Stimulated activated CD8-positive, alpha-beta memory T cell treated with anti-CD3 and anti-CD28 coated beads, Interleukin-4, amount 100 ng/mL, for 4 hours (primary cell): ENCODE measurements at regions not wholly inside any gene's neighbourhood (a gene's known extent, or its start where the extent isn't known, plus 50 kb on each side); places are given as distances from the start of the nearest gene placed in this dataset.

Source experiments
- DNase-seq, 2 donors: peaks; one replicate each; pipeline ENCODE4 v3.0.0-alpha.2; 2020; ENCODE audit warnings: low read depth in 2 of 2, low spot score in 1 of 2

DNA sequence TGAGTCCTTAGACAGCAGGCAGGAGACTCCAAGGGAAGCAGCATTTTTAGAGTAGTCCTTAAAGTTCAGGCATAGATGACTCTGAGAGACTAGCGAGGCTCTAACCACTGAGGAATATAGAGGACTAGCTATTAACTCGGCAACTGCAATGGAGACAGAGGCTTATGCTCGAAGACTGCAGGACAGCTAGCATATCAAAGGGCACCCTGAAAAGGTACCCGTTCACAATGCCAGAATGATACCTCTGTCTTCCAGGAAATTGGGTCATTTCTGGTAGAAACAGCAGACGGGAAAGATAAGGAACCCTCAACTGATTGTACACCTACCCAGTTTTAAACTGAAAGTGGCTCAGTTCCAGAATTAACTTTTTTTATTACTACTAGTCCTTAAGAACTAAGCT lies 1204.0 kb upstream of the ZEB2 start:
- no peak for DNase-seq

DNA sequence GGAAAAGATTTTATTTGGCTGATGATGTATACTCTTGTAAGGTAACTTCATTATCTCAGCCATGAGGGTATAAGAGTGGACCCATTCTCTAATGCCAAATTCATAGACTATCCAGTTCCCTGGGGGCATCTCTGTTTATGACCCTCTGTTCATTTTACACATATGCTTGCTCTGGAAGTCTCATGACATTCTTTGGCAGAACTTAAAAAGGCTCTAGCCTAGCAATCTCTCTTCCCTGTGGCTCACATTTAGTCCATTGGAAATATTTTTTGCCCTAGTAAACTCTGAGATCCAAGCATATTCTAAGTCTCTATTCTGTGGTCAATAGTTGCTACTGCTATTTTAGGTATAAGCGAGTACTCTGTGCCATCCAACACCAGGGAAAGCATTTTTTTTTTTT lies 1201.8 kb upstream of the ZEB2 start:
- no peak for DNase-seq

DNA sequence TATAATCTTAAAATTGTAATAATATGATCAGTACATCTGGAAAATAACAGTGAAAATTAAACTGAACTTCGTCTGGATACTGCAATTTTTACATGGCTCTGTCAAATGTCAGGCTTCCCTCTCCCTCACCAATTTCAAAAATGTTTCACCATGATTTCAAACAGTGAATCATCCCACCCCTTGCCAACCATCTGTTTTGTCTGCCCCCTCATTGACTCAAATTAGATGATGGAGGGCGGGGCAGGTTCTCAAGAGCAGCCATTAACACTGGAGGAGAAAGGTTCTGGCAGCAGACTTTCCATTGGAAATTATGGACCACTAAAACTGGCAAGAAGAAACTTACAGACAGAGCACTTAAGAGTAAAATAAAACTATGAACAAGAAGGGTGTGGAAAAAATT lies 1195.7 kb upstream of the ZEB2 start:
- DNase-seq: no peak

DNA sequence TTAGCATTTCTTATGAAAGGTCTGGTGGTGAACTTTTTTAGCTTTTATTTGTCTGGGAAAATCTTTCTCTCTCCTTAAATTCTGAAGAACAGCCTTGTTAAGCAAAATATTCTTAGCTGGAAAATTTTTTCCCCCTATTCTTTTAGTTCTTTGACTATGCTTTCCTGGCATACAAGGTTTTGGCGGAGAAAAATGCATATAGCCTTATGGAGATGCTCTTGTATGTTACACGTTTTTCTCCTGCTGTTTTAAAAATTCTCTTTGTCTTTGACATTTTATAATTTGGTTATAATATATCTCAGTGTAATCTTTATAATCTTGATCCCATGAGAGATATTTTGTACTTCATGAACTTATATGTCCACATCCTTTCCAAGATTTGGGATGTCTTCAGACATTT lies 1190.4 kb upstream of the ZEB2 start:
- DNase-seq: no peak

DNA sequence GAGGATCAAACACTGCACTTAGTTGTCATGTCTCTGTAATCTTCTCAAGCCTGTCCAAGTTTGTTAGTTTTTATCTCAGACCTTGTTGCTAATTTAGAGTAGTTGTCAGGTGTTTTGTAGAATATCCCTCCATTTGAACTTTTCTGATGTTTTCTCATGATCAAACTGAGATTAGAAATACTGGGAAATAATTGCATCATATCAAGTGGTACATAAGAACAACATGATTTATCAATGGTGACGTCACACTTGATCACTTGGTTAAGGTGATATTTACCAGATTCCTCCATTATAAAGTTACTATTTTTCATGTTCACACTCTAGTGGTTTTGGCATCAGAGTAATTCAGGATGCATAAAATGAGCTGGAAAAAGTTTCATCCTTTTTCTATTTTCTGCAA lies 1182.4 kb upstream of the ZEB2 start:
- no peak for DNase-seq

DNA sequence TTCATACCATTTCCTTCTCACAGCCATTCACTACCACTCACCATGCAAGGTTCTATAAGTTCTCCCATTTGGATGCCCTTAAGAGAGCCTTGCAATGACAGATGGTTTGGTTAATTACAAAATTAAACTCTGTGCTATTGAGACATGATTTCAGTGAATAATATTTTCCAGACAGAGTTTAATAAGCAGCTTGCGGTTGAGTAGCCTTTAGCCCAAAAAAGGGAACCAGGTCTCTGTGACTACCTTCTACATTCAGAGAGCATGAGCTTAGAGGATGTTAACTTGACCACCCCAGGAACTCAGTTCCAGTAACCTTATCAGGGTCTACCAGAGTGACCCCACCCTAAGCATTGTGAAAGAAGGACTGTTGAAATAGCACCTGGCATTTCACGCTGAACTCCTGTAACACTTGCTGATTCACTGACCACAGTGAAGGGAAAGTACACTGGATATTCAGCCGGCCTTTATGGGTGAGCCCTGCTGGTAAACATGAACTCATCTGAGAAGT lies 1173.1 kb upstream of the ZEB2 start:
- no peak for DNase-seq

DNA sequence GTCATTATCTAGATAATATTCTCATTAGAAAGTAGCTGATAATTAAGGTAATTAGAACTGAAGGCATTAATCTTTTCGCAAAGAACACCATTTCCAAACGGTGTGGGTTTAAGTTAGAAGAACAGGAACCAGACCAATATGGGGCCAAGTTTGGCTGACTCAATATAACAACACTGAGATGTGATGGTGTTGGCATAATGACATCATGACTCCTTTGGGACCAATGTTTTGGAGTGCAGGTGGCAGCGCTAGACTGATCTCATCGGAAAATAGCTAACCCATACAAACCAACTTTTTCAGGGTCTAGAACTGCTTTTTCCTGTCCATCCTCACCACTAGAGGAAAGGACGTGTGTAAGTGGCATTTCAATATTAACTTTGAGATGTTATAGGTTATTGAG lies 1171.7 kb upstream of the ZEB2 start:
- no peak for DNase-seq

DNA sequence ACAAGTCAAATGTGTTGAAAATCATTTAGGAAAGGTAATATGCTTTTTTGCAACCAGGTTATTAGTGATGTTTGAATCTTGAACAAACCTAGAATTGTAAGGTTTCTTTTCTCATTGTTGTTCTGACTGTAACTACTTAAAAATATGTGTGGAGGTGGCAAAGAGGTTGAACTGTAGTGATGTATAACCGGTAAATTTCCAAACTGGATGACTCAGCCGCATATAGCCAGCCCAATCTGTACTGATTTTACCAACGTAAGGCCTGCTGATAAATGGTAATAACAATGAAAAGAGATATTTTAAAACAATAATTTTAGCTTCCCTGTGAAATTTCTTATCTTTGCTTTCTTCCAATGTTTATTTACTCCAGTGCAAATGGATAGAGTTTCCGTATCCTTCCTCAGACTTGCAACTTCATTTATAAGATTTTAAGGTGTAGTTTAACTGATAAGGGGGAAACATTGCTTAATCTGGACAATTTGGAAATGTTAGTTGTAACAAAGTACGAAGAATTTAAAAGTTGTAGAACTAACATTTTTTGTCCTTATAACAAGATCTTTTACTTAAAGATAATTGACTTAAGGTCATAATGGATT lies 1170.4 kb upstream of the ZEB2 start:
- no peak for DNase-seq

DNA sequence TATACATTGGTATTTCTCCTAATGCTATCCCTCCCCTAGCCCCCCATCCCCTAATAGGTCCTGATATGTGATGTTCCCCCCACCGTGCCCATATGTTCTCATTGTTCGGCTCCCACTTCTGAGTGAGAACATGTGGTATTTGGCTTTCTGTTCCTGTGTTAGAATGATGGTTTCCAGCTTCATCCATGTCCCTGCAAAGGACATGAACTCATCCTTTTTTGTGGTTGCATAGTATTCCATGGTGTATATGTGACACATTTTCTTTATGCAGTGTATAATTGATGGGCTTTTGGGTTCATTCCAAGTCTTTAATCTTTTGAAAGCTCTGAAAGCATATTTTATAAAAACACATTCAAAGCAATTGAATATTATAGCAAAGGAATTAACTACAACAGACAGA lies 1169.4 kb upstream of the ZEB2 start:
- no peak for DNase-seq

DNA sequence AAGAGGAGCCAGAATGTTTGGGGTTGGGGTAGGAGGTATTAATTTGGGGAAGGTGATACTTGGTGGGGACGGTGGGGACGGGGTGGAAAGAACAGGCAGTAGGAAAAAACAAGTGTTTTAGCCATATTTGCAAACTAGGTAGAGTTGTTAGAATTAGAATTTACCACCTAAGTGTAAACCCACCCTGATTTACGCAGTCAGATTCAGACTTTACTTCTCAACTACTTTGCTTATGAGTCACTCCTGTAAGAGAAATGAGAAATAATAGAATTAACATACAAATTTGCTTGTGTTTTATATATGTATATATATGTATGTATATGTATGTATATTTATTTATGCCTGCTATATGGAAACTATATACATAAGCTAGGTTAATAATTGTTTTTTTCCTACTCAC lies 1168.2 kb upstream of the ZEB2 start:
- no peak for DNase-seq

DNA sequence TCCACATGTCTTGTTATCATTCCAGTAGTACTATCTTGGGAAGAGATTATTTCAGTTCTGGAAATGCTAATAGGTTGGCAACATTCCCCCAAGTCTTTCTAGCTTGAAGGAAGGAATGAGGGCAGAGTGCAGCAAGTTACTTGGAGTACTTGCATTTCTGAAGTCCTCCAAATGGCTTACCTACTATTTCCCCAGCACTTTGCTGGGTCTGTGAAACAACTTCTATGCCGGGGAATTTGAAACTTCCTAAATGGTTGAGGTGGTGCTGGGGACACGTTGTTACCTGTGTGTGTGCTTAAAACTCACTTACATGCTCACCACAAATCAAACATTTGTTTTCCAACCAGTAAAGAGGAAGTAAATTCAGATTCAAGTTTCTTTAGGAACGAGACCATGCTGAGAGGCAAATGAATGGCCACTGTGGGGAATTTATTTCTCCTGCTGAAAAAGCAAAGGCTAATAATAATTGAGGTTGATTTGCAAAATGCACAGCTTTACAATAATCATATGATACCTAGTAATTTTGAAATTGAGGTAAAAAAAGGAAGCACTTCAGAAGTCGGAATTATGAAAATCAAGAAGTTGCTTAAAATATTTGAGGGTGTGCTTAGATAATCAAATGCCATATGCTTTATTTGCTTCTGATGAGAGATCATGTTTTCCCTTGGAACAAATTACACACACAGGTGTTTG lies 1167.7 kb upstream of the ZEB2 start:
- no peak for DNase-seq

DNA sequence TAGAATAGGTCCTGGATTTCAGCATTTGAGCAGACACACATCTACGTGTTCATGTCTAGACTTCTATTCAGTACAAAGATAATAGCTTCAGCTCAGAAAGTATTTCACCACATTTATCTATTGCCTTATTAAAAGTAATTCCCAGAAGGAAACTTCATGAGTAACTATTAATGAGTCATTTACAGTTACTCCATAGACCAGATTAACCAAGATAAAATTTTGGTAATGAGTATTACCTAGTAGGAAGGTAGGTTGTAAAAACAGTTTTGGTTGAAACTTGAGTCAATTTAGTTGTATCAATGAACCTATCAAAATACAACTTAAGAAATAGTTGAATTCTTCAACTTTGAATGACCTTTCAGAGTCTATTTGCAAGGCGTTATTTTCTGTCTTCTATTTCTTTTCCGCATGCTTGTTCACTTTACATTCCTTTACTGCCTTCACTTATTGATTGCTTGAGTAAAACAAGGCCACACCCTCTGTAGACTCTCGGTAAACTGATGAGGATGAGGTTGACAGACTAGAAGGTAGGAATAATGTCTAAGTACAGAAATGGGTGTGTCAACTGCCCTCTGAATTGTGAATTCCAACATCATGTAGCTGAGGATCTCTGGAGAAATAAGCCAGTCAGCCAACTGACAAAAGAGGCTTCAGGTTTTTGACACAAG lies 1165.6 kb upstream of the ZEB2 start:
- no peak for DNase-seq

DNA sequence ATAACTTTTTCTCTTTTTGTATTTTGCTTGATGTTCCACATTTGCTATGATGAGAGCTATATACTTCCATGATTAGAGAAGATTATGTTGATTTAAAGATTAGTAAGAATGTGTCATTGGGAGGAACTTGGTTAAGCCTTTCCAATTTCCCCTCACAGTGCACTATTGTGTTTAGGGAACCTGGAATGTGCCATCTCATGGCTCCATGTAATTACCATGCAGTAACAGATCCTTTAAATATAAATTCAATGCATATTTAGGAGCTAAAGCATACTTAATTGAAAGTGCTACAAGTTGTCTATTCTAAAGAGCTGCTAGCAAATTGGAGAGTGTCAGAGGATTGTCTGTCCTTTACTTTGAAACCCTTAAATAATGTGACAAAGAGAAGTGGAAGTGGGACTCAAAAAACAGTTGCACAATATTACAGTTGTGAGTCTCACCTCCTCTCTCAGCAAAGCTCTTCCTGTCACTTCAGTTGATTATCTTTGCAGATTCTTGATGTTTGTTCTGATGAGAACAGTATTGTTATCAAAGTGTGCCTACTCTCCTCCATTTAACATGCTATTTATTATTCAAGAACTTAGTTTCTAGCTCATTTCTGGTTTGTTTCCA lies 1162.7 kb upstream of the ZEB2 start:
- no peak for DNase-seq

DNA sequence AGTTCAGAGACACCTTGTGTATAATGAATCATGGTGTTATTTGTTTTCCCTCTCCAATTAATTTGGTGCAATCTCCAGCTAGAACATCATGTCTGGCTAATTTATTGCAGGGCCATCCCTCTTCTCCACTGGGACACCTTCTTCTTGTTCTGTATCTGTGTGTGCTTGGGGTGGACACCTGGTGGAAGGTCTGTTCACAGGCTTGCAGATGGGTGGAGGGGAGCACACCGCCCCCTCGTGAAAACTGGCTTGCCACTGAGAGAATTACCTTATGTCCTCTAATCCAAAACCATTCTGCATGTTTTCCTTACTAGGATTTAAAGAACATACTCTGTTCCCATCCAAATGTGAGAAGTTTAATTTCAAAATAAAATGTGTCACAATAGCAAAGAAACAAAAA lies 1160.4 kb upstream of the ZEB2 start:
- no peak for DNase-seq

DNA sequence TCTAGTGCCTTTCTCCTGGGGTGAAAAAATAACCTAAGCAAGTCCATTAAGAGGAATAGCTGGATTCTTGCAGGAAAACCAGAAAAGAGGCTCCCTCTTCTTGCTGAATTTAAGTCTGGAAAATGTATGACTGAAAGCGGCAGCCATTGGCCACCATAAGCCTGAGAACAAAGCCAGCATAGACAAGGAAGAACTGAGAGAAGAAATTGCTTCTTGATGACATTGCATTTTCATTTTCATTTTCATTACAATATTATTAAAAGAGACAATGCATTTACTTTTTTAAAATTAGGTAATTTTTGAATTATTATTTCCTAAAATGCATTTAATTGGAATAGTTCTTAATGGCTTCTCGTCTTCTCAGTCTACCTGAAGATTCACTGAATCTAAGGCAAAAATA lies 1157.5 kb upstream of the ZEB2 start:
- DNase-seq: no peak

DNA sequence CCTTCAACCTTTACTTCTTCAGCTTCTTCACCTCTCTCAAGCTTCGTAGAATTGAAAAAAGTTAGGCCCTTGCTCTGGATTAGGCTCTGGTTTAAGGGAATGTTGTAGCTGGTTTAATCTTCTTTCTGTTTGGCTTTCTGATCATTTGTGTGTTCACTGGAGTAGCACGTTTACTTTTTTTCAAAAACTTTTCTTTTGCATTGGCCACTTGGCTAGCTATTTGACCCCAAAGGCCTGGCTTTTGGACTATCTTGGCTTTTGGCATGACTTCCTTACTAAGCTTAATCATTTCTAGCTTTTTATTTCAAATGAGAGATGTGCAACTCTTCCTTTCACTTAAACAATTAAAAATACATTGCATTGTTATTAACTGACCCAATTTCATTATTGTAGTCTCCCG lies 1154.8 kb upstream of the ZEB2 start:
- DNase-seq: no peak

DNA sequence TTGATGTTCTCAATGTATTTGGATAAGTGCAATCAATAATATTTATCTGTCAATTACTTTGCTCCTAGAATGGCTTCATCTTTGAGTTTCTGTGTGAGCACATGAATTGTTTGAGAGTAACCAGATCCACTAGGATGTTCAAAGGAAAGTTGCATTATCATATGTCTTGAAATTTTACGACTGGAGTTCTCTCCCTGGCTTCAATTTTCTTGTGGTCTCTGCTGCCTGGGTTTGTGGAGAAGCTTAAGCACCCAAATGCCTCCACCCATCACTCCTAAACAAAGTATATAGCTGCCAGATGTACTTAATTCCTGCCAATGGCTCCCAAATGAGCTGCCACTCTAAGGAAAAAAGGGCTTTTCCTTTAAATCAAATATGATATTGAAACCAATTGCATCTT lies 1149.4 kb upstream of the ZEB2 start:
- no peak for DNase-seq

DNA sequence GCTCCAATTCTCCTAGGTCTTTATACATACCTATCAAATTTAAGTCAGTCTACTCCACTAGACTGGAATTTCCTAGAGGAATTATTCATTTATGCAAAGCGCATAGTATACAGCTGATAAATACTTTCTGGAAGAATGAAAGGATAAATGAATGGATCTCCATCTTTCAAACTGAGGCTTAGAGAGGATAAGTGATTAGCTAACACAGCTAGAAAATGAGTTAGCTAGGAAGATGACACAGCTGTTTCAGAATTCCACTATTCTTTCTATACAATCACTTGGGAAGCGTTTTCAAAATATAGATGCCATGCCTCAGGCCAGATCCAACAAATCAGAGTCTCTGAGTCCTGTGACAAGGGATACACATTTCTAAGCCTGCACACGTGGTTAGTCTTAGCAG lies 1146.6 kb upstream of the ZEB2 start:
- DNase-seq: no peak

DNA sequence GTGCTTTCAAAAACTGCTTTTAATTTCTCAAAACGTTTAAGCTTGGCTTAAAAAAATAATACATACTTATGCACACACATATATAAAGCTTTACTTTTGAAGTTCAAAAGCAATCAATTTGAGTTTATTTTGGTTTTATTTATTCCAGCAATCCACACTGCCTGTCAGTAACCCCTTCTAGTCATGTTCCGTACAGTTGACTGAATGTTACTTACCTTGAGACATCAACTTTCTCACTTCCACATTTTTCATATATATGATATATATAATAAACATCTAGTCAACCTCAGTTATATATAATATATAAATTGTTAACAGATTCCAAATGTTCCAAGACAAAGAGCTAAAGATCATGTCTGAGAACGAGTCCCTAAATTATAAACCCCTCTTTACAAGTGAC lies 1137.3 kb upstream of the ZEB2 start:
- DNase-seq: no peak

DNA sequence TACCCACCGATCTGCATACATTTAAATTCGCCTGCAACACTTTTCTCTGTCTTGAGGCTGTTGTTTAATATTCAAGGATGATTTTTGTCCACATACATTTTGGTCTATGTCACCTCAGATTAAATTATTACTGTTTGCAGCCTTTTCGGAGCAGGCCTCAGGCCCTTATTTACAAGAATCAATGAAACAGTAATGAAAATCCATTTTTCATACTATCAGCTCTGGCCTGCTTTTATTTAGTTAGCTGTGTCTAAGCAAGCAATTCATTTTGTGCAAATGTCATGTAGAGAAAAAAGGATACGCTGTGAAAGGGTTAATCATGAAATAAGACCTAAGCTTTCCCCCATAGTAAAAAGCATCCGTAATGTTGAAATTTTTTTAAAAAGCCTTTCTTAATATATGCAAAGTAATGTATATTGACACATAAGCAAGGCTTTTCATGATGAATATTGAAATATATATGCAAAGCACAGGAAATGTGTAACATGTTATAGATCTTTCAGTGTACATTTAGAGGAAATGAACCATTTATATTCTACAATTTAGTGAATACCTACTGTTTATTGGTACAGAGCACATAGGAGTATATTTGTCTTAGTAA lies 1135.3 kb upstream of the ZEB2 start:
- no peak for DNase-seq

DNA sequence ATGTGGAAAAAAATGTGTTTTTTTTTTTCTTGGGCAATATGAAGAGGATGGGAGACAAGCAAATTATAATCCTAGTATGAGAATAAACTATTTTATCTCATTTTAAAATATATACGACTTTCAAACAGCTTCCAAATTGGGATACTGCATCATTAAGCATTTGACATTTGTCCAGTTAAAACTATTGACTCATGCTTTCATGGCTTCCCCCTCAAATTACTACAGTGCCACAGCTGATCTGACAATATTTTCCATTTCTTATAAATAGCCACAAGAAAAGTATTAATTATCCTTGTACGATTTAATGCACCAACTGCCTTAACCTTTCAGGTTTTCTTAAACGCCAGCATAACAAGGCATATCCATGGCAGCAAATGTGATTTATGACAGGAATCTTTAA lies 1134.8 kb upstream of the ZEB2 start:
- DNase-seq: no peak

DNA sequence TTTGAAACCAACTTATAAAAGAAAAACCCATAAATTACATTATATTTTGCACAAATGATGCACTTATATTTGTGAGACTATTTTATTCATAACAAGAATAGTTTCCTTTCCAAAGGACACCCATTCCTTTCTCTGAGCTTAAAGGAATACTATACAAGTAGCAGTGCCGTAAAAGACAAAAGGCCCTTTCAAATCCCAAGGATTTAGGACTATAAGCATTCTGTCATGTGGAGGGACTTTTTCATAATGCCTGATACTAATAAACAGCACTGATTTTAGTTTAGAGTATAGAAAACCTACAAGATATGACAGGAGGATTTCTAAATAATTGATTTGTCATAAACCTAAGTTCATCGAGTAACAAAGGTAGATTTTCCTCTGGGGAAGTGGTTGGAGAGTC lies 1134.2 kb upstream of the ZEB2 start:
- no peak for DNase-seq
